HG02981 (cell line): ENCODE measurements at regions not wholly inside any gene's neighbourhood (a gene's known extent, or its start where the extent isn't known, plus 50 kb on each side); places are given as distances from the start of the nearest gene placed in this dataset.
A peak's percentile ranks its signal among the peaks of the same experiment; 100 is the strongest.
"Not testable (repeated sequence)": the region's sequence is repeated elsewhere in the genome, so short reads cannot be mapped to it uniquely, and the experiment has no call there.

Experiments
- ATAC-seq: cut with Tn5 transposase; IDR thresholded peaks from one replicate; pipeline ENCODE4 v1.9.1; 2021; ENCODE audit warnings: mild to moderate bottlenecking, moderate library complexity; ENCODE audit not compliant: unreplicated experiment

GRCh38 chr3:152768478-152768877 lies 66.5 kb upstream of the P2RY1 start:
- ATAC-seq, result no peak

GRCh38 chr3:152769523-152769922 lies 65.4 kb upstream of the P2RY1 start:
- peak; percentile 85 for ATAC-seq

- ATAC-seq, result no peak
These were observed 64.6 kb upstream of the P2RY1 start for GRCh38 chr3:152770296-152770695.

GRCh38 chr3:152771120-152771519 lies 63.8 kb upstream of the P2RY1 start:
- ATAC-seq, result no peak

- no peak for ATAC-seq
These were observed 62.2 kb upstream of the P2RY1 start for GRCh38 chr3:152772674-152773225.

- ATAC-seq, result no peak
These were observed 61.3 kb upstream of the P2RY1 start for GRCh38 chr3:152773633-152774032.

- ATAC-seq, result not testable (repeated sequence)
These were observed 60.7 kb upstream of the P2RY1 start for GRCh38 chr3:152774230-152774629.

- no peak for ATAC-seq
These were observed 56.9 kb upstream of the P2RY1 start for GRCh38 chr3:152778022-152778421.

- no peak for ATAC-seq
These were observed 55.3 kb upstream of the P2RY1 start for GRCh38 chr3:152779653-152780052.

GRCh38 chr3:152780553-152780952 lies 54.4 kb upstream of the P2RY1 start:
- ATAC-seq, result no peak

- no peak for ATAC-seq
These were observed 49.9 kb upstream of the P2RY1 start for GRCh38 chr3:152785051-152785450.
